ENCODE measurements at regions not wholly inside any gene's neighbourhood (a gene's known extent, or its start where the extent isn't known, plus 50 kb on each side); places are given as distances from the start of the nearest gene placed in this dataset.
"Not testable (repeated sequence)": the region's sequence is repeated elsewhere in the genome, so short reads cannot be mapped to it uniquely, and the experiment has no call there.

- H3K4me3 ChIP-seq (ENCODE audit: low read length), result no peak overlapping the region
- DNase-seq (ENCODE audit: low read depth), result no peak
- no peak for TF ChIP-seq CTCF (conservative IDR thresholded peaks at IDR 0.05; ENCODE audit: low read depth, low read length)
Observed at GRCh38 chr3:27022096-27022761, 347.0 kb downstream of the NEK10 start.

GRCh38 chr3:27024493-27024892, 344.7 kb downstream of the NEK10 start:
- TF ChIP-seq CTCF (conservative IDR thresholded peaks at IDR 0.05; ENCODE audit: low read depth, low read length), result no peak
- DNase-seq (ENCODE audit: low read depth), result no peak
- H3K4me3 ChIP-seq (ENCODE audit: low read length), result no peak overlapping the region

GRCh38 chr3:27025718-27026117, 343.5 kb downstream of the NEK10 start:
- H3K4me3 ChIP-seq (ENCODE audit: low read length), result no peak overlapping the region
- no peak for DNase-seq (ENCODE audit: low read depth)
- TF ChIP-seq CTCF (conservative IDR thresholded peaks at IDR 0.05; ENCODE audit: low read depth, low read length), result no peak

- TF ChIP-seq CTCF (conservative IDR thresholded peaks at IDR 0.05; ENCODE audit: low read depth, low read length), result no peak
- DNase-seq (ENCODE audit: low read depth), result no peak
- no peak overlapping the region for H3K4me3 ChIP-seq (ENCODE audit: low read length)
Observed at GRCh38 chr3:27031476-27031875, 337.7 kb downstream of the NEK10 start.

- TF ChIP-seq CTCF (conservative IDR thresholded peaks at IDR 0.05; ENCODE audit: low read depth, low read length), result no peak
- DNase-seq (ENCODE audit: low read depth), result no peak
- H3K4me3 ChIP-seq (ENCODE audit: low read length), result no peak overlapping the region
Observed at GRCh38 chr3:27034255-27034654, 334.9 kb downstream of the NEK10 start.

GRCh38 chr3:27040674-27041073, 328.5 kb downstream of the NEK10 start:
- no peak for TF ChIP-seq CTCF (conservative IDR thresholded peaks at IDR 0.05; ENCODE audit: low read depth, low read length)
- no peak for DNase-seq (ENCODE audit: low read depth)
- no peak overlapping the region for H3K4me3 ChIP-seq (ENCODE audit: low read length)

GRCh38 chr3:27042541-27042940, 326.6 kb downstream of the NEK10 start:
- not testable (repeated sequence) for DNase-seq (ENCODE audit: low read depth); H3K4me3 ChIP-seq (ENCODE audit: low read length)

All from retinal pigment epithelial cell (primary cell).